ENCODE measurements at regions not wholly inside any gene's neighbourhood (a gene's known extent, or its start where the extent isn't known, plus 50 kb on each side); places are given as distances from the start of the nearest gene placed in this dataset.

- TF ChIP-seq CTCF (IDR thresholded peaks at IDR 0.05): no peak
- TF ChIP-seq POLR2A (IDR thresholded peaks at IDR 0.05): no peak
Observed at GRCh38 chr16:35386619-35387018, 1927.2 kb downstream of the TP53TG3F start.

Measured in adrenal gland (tissue), 5 donors.